ENCODE measurements at regions not wholly inside any gene's neighbourhood (a gene's known extent, or its start where the extent isn't known, plus 50 kb on each side); places are given as distances from the start of the nearest gene placed in this dataset.
A peak's percentile ranks its signal among the peaks of the same experiment; 100 is the strongest.
"Not testable (repeated sequence)": the region's sequence is repeated elsewhere in the genome, so short reads cannot be mapped to it uniquely, and the experiment has no call there.

- DNase-seq, result no peak
Observed at GRCh38 chr5:126143622-126144021, 279.6 kb upstream of the GRAMD2B start.

GRCh38 chr5:126150319-126150718 lies 272.9 kb upstream of the GRAMD2B start:
- not testable (repeated sequence) for DNase-seq

- DNase-seq, result not testable (repeated sequence)
Observed at GRCh38 chr5:126155298-126155697, 267.9 kb upstream of the GRAMD2B start.

GRCh38 chr5:126166368-126166767 lies 256.8 kb upstream of the GRAMD2B start:
- DNase-seq, result no peak

- DNase-seq, result no peak
Observed at GRCh38 chr5:126168785-126169184, 254.4 kb upstream of the GRAMD2B start.

GRCh38 chr5:126171916-126172315 lies 251.3 kb upstream of the GRAMD2B start:
- DNase-seq, result no peak

GRCh38 chr5:126172812-126173211 lies 250.4 kb upstream of the GRAMD2B start:
- DNase-seq, result no peak

GRCh38 chr5:126178521-126178920 lies 244.7 kb upstream of the GRAMD2B start:
- DNase-seq, result peak; percentile 7

- no peak for DNase-seq
Observed at GRCh38 chr5:126182971-126183695, 240.1 kb upstream of the GRAMD2B start.

- DNase-seq, result no peak
Observed at GRCh38 chr5:126184474-126184873, 238.7 kb upstream of the GRAMD2B start.

- no peak for DNase-seq
Observed at GRCh38 chr5:126186210-126186609, 237.0 kb upstream of the GRAMD2B start.

- no peak for DNase-seq
Observed at GRCh38 chr5:126188804-126189203, 234.4 kb upstream of the GRAMD2B start.

GRCh38 chr5:126189231-126189630 lies 234.0 kb upstream of the GRAMD2B start:
- no peak for DNase-seq

- no peak for DNase-seq
Observed at GRCh38 chr5:126189862-126190261, 233.3 kb upstream of the GRAMD2B start.

- DNase-seq, result no peak
Observed at GRCh38 chr5:126192226-126192625, 231.0 kb upstream of the GRAMD2B start.

- DNase-seq, result no peak
Observed at GRCh38 chr5:126195410-126196100, 227.7 kb upstream of the GRAMD2B start.

- DNase-seq, result peak; percentile 4
Observed at GRCh38 chr5:126198531-126198930, 224.7 kb upstream of the GRAMD2B start.

GRCh38 chr5:126199467-126199866 lies 223.7 kb upstream of the GRAMD2B start:
- no peak for DNase-seq

GRCh38 chr5:126208691-126209090 lies 214.5 kb upstream of the GRAMD2B start:
- no peak for DNase-seq

- no peak for DNase-seq
Observed at GRCh38 chr5:126210955-126211354, 212.3 kb upstream of the GRAMD2B start.

GRCh38 chr5:126219616-126220015 lies 203.6 kb upstream of the GRAMD2B start:
- DNase-seq, result no peak

- DNase-seq, result no peak
Observed at GRCh38 chr5:126220725-126221124, 202.5 kb upstream of the GRAMD2B start.

GRCh38 chr5:126228934-126229333 lies 194.3 kb upstream of the GRAMD2B start:
- no peak for DNase-seq

GRCh38 chr5:126233256-126233655 lies 190.0 kb upstream of the GRAMD2B start:
- no peak for DNase-seq

Data from renal pelvis (tissue), 1 donor.